SHP77 treated with DMSO at 0.1 percent for 48 hours (cell line): ENCODE measurements at regions not wholly inside any gene's neighbourhood (a gene's known extent, or its start where the extent isn't known, plus 50 kb on each side); places are given as distances from the start of the nearest gene placed in this dataset.
A peak's percentile ranks its signal among the peaks of the same experiment; 100 is the strongest.

Source experiments
- DNase-seq: peaks from one replicate; lab custom pipeline; 2025; lab: John Stamatoyannopoulos, UW

- no peak for DNase-seq
Measured at GRCh38 chrX:131894995-131895394, 128.1 kb upstream of the STK26 start.

GRCh38 chrX:131895807-131896206 lies 127.3 kb upstream of the STK26 start:
- no peak for DNase-seq

GRCh38 chrX:131901546-131901945 lies 121.6 kb upstream of the STK26 start:
- DNase-seq: no peak

GRCh38 chrX:131907488-131908314 lies 115.4 kb upstream of the STK26 start:
- DNase-seq: peak; percentile 19

- DNase-seq: no peak
Measured at GRCh38 chrX:131910586-131910985, 112.5 kb upstream of the STK26 start.

- no peak for DNase-seq
Measured at GRCh38 chrX:131915488-131915887, 107.6 kb upstream of the STK26 start.

- DNase-seq: no peak
Measured at GRCh38 chrX:131917588-131917987, 105.5 kb upstream of the STK26 start.

GRCh38 chrX:131918839-131919238 lies 104.3 kb upstream of the STK26 start:
- DNase-seq: no peak

GRCh38 chrX:131923614-131924250 lies 99.4 kb upstream of the STK26 start:
- no peak for DNase-seq

- DNase-seq: no peak
Measured at GRCh38 chrX:131938749-131939148, 84.4 kb upstream of the STK26 start.

GRCh38 chrX:131942034-131942433 lies 81.1 kb upstream of the STK26 start:
- DNase-seq: no peak

GRCh38 chrX:131944936-131945902 lies 77.9 kb upstream of the STK26 start:
- no peak for DNase-seq

- DNase-seq: no peak
Measured at GRCh38 chrX:131951166-131951565, 71.9 kb upstream of the STK26 start.

- no peak for DNase-seq
Measured at GRCh38 chrX:131955099-131955777, 67.9 kb upstream of the STK26 start.

- DNase-seq: no peak
Measured at GRCh38 chrX:131958724-131959123, 64.4 kb upstream of the STK26 start.

GRCh38 chrX:131970347-131970746 lies 52.8 kb upstream of the STK26 start:
- no peak for DNase-seq
